PC-3 (cell line): ENCODE measurements at regions not wholly inside any gene's neighbourhood (a gene's known extent, or its start where the extent isn't known, plus 50 kb on each side); places are given as distances from the start of the nearest gene placed in this dataset.

Experiments
- ATAC-seq: fragments of 200-7000 bp; cut with Tn5 transposase; 2 replicates; pipeline ENCODE4 v1.9.1; 2020; ENCODE audit warnings: mild to moderate bottlenecking, moderate library complexity
- BruUV-seq: library from RNA; stranded (reverse); fragments of 400-500 nt; replicated peaks from 2 replicates; lab custom pipeline; 2021; lab: Mats Ljungman, UMichigan
- CTCF ChIA-PET: fragments of 300-600 bp; sonication (Branson Sonifier 250); formaldehyde crosslinking; loops from one replicate; lab custom pipeline; 2022; ENCODE audit warnings: antibody characterized with exemption; lab: Charles Lee
- POLR2A ChIA-PET: fragments of 300-600 bp; sonication (Branson Sonifier 250); formaldehyde crosslinking; loops from one replicate; lab custom pipeline; 2022; ENCODE audit warnings: antibody characterized with exemption; ENCODE audit not compliant: unreplicated experiment; lab: Charles Lee
- DNase-seq: peaks from one replicate; pipeline ENCODE4 v3.0.0-alpha.2; 2015
- H2AFZ ChIP-seq: fragments of 300-600 bp; sonication (generic); 2 replicates; pipeline ENCODE4 v1.6.0; 2016; ENCODE audit warnings: antibody characterized with exemption, low read length
- H3F3A ChIP-seq: fragments of 300-600 bp; sonication (generic); one replicate; pipeline ENCODE4 v1.6.0; 2017; ENCODE audit warnings: antibody characterized with exemption, low read length, control low read depth, mild to moderate bottlenecking; ENCODE audit not compliant: unreplicated experiment
- H3K27ac ChIP-seq: fragments of 300-600 bp; sonication (generic); 2 replicates; pipeline ENCODE4 v1.5.1; 2016; ENCODE audit warnings: mild to moderate bottlenecking, low read length
- H3K27me3 ChIP-seq: fragments of 300-600 bp; sonication (generic); 2 replicates; pipeline ENCODE4 v1.6.1; 2016; ENCODE audit warnings: low read length, mixed read lengths
- H3K36me3 ChIP-seq: fragments of 300-600 bp; sonication (generic); 2 replicates; pipeline ENCODE4 v1.6.1; 2016; ENCODE audit warnings: low read depth, mixed run types, low read length, mixed read lengths
- H3K4me1 ChIP-seq: fragments of 300-600 bp; sonication (generic); 2 replicates; pipeline ENCODE4 v1.5.1; 2016; ENCODE audit warnings: low read length; ENCODE audit not compliant: insufficient read depth
- H3K4me2 ChIP-seq: fragments of 300-600 bp; sonication (generic); 2 replicates; pipeline ENCODE4 v1.6.0; 2016; ENCODE audit warnings: low read length
- H3K4me3 ChIP-seq: fragments of 300-600 bp; sonication (generic); 2 replicates; pipeline ENCODE4 v1.5.1; 2016; ENCODE audit warnings: mild to moderate bottlenecking, low read length, mixed read lengths
- H3K79me2 ChIP-seq: fragments of 300-600 bp; sonication (generic); 2 replicates; pipeline ENCODE4 v1.6.1; 2017; ENCODE audit warnings: low read length, mixed read lengths
- H3K9ac ChIP-seq: fragments of 300-600 bp; sonication (generic); 2 replicates; pipeline ENCODE4 v1.6.0; 2016; ENCODE audit warnings: mild to moderate bottlenecking, low read length
- H3K9me2 ChIP-seq: fragments of 300-600 bp; sonication (generic); replicated peaks from 2 replicates; pipeline ENCODE4 v1.6.1; 2016; ENCODE audit warnings: mixed run types, low read length, mixed read lengths
- H3K9me3 ChIP-seq: fragments of 300-600 bp; sonication (generic); 2 replicates; pipeline ENCODE4 v1.6.1; 2016; ENCODE audit warnings: low read length, mixed read lengths
- H4K20me1 ChIP-seq: fragments of 300-600 bp; sonication (generic); 2 replicates; pipeline ENCODE4 v1.6.1; 2016; ENCODE audit warnings: low read length, mixed read lengths
- CTCF ChIP-seq: fragments of 300-600 bp; sonication (generic); conservative IDR thresholded peaks from 2 replicates; pipeline ENCODE4 v1.5.1; 2017; ENCODE audit warnings: antibody characterized with exemption, low read depth, mild to moderate bottlenecking, low read length
- EZH2 ChIP-seq: fragments of 300-600 bp; sonication (generic); IDR thresholded peaks from one replicate; pipeline ENCODE4 v1.6.1; 2017; ENCODE audit warnings: antibody characterized with exemption, mild to moderate bottlenecking, low read length; ENCODE audit not compliant: unreplicated experiment
- EZH2phosphoT487 ChIP-seq: fragments of 300-600 bp; sonication (generic); IDR thresholded peaks from 2 replicates; pipeline ENCODE4 v1.6.1; 2018; ENCODE audit warnings: mild to moderate bottlenecking, antibody characterized with exemption, low read length, borderline replicate concordance
- intact Hi-C: fragments of 100-400 bp; cut with micrococcal nuclease; formaldehyde crosslinking; loops from 2 replicates; pipeline ENCODE4 v1.9.0; 2023

- Histone ChIP-seq H3K9me2 (no peaks in the 10 kb centered on the region), H3K79me2 (no peaks in the 10 kb centered on the region), H4K20me1 (no peaks in the 10 kb centered on the region), H3K4me1 (no peaks in the 10 kb centered on the region), H3K4me3 (no peak overlapping the region), H3K9ac (no peak overlapping the region), H2AFZ (no peak overlapping the region), H3F3A (no peaks in the 10 kb centered on the region), H3K27me3 (no peaks in the 10 kb centered on the region), H3K9me3 (no peaks in the 10 kb centered on the region), H3K4me2 (no peak overlapping the region), H3K27ac (no peak overlapping the region), H3K36me3 (no peaks in the 10 kb centered on the region)
- TF ChIP-seq EZH2phosphoT487: no peak
- TF ChIP-seq EZH2: no peak
- no peak for TF ChIP-seq CTCF
- intact Hi-C loops: no loop called here
- no peak for DNase-seq
- ATAC-seq: no peak
- POLR2A ChIA-PET: no interaction called here
- CTCF ChIA-PET: no interaction called here
- no TSS peak for BruUV-seq
Observed at GRCh38 chr5:155529362-155529761, 515.8 kb downstream of the KIF4B start.

- Histone ChIP-seq H3K9ac (no peak overlapping the region), H3F3A (no peaks in the 10 kb centered on the region), H3K9me2 (no peaks in the 10 kb centered on the region), H3K4me3 (no peak overlapping the region), H3K36me3 (no peaks in the 10 kb centered on the region), H3K9me3 (no peaks in the 10 kb centered on the region), H4K20me1 (no peaks in the 10 kb centered on the region), H2AFZ (no peak overlapping the region), H3K4me1 (no peaks in the 10 kb centered on the region), H3K27ac (no peak overlapping the region), H3K27me3 (no peaks in the 10 kb centered on the region), H3K79me2 (no peaks in the 10 kb centered on the region), H3K4me2 (no peak overlapping the region)
- no TSS peak for BruUV-seq
- DNase-seq (no peak), ATAC-seq (no peak)
- ChIA-PET POLR2A (no interaction called here), CTCF (no interaction called here)
- TF ChIP-seq CTCF (no peak), EZH2phosphoT487 (no peak)
- intact Hi-C loops: no loop called here
Observed at GRCh38 chr5:155530046-155530445, 516.5 kb downstream of the KIF4B start.

- no peak overlapping the region for H2AFZ ChIP-seq
Observed at GRCh38 chr5:155532621-155533311, 519.2 kb downstream of the KIF4B start.

More at GRCh38 chr5:155532621-155533311, 519.2 kb downstream of the KIF4B start:
- ATAC-seq (no peak), DNase-seq (no peak)
- BruUV-seq: no TSS peak
- H3K9me3 ChIP-seq: no peaks in the 10 kb centered on the region
- no peaks in the 10 kb centered on the region for H3K4me1 ChIP-seq
- H3F3A ChIP-seq: no peaks in the 10 kb centered on the region
- H3K9me2 ChIP-seq: no peaks in the 10 kb centered on the region
- ChIA-PET POLR2A (no interaction called here), CTCF (no interaction called here)
- H4K20me1 ChIP-seq: no peaks in the 10 kb centered on the region
- TF ChIP-seq CTCF: no peak
- TF ChIP-seq EZH2phosphoT487: no peak
- no peak for TF ChIP-seq EZH2
- no peaks in the 10 kb centered on the region for H3K27me3 ChIP-seq
- no peak overlapping the region for H3K4me3 ChIP-seq
- no peak overlapping the region for H3K4me2 ChIP-seq
- H3K36me3 ChIP-seq: no peaks in the 10 kb centered on the region
- no peaks in the 10 kb centered on the region for H3K79me2 ChIP-seq
- intact Hi-C loops: no loop called here
- H3K9ac ChIP-seq: no peak overlapping the region
- no peak overlapping the region for H3K27ac ChIP-seq
